NCI-H82 treated with DMSO at 0.1 percent for 48 hours (cell line): ENCODE measurements at regions not wholly inside any gene's neighbourhood (a gene's known extent, or its start where the extent isn't known, plus 50 kb on each side); places are given as distances from the start of the nearest gene placed in this dataset.

ENCODE experiments used
- DNase-seq: peaks from one replicate; lab custom pipeline; 2025; ENCODE audit not compliant: unreplicated experiment; lab: John Stamatoyannopoulos, UW

DNA sequence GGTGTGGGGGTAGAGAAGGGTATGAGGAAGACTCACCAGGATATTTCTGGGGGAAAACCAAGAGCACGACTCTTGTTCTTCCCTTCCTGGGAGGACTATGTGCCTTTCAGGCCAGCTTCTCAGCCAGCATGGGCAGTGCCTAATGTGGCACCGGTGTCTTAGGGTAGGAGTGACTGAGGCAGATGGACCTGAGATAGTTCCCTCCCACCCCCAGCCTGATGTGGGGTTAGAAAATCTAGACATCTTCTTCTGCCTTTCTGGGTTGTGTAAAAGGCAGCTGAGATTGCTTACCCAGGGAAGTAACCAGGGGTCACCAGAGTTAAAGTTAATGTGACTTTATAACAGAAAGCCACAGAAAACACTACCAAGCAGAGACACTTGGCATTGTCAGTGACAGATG is 127.3 kb downstream of the TMA16 start:
- no peak for DNase-seq

DNA sequence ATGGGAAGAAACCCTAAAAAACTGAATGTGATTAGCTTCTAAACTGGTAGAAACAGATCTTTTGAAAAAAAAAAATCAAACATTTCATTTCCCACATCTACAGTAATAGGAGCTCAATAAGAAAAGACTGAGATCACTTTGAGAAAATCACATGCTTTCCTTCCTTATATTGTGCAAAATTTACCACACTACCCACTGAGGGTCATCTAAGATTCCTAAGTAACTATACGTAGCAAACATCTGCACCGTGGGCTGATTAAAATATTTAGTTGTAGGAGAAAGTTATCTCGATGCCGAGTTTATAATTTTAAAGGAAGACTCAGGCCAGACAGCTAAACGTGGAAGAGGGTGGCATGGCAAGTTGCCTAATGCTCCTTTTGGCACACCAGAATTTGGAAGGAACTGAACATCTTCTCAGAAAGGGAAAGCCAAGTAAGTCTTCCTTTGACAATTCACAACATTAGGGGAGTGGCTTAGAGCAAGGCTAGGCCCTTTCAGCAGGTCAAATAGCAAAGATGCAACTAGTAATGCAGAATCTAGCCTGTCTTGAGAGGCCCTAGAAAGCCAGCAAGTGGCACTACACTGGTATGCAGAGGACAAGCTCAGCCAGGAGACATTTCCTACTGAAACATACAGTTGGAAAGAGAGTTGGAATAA is 128.0 kb downstream of the TMA16 start:
- DNase-seq = no peak

DNA sequence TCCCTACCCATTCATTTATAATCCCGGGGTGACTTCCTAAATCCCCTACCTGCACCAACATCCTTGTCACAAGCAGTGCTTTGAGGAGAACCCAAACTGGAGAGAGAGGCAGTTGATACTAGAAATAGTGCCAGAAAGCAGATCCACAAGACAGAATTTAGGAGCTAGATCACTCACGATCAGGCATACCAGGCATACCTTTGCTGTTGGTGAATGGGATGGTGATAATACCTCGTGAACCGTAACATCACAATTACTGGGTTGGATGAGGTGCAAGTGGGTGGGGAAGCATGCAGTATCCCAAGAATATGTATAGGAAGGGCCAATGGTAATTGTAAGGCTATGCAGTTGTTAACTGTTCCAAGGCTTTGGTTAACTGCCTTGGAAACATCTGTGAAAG is 129.3 kb downstream of the TMA16 start:
- DNase-seq = no peak

DNA sequence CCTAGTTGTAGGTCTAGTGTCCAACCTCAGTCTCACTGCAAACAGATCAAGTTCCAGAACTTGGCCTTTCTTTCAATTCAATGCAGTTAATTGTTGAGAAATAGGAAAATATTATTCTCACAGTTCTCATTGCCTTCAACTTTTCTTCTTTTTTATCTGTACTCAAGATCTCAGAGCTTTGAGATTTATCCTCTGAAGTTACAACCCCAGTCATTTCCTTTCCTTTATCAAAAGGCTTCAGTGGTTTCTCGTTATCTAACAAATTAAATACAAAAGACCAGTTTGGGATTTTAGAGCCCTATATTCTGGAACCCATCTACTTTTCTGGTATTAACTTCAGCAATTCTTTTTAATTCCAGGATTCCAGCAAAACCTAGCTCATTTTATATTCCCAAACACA is 130.2 kb downstream of the TMA16 start:
- no peak for DNase-seq

DNA sequence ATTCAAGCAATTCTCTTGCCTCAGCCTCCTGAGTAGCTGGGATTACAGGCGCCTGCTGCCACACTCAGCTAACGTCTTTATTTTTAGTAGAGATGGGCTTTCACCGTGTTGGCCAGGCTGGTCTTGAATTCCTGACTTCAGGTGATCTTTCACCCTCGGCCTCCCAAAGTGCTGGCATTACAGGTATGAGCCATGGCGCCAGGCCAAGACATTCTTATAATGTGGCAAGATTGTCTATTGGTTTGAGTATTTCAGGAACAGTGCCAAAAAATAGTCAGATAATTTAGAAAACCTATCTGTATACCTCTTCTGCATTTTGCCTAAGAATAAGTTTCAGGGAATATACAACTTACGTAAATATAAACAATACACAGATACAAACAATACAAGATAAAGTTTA is 136.8 kb downstream of the TMA16 start:
- DNase-seq = no peak

DNA sequence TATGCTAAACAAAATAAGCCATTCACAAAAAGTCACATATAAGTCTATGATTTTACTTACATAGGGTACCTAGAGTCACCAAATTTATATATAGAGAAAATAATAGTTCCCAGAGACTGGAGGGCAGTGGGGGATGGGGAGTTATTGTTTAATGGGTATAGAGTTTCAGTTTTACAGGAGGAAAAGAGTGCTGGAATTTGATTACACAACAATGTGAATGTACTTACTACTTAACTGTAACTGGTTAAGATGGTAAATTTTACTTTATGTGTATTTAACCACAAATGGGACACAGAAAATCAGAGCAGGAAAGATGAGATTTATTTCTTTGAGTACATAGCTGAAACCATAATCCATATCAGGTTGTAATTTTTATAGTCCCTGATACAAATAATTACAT is 144.4 kb downstream of the TMA16 start:
- DNase-seq = no peak

DNA sequence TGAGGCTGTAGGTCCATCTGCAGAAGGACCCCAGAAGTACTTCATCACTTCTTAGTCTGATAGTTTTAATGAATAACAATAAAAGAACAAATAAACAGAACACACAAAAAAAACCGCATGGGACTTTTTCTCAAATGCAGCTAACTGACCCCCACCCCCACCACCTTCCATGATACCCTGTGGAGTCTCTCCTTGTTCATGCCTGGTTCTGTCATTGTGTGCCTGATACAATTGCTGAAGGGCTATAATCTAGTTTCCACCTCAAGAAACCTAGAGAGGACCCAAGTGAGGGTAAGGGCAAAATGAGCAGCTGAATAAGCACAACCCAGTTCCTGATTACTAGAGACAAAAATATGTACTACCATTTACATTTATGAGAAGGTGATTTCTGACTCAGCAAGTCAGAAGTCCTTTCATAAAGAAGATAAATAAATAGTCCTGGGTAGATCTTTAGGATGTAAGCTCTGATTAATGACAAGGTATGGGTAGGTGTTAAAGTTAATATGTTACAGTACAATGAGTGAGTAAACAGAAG is 155.1 kb downstream of the TMA16 start:
- no peak for DNase-seq

DNA sequence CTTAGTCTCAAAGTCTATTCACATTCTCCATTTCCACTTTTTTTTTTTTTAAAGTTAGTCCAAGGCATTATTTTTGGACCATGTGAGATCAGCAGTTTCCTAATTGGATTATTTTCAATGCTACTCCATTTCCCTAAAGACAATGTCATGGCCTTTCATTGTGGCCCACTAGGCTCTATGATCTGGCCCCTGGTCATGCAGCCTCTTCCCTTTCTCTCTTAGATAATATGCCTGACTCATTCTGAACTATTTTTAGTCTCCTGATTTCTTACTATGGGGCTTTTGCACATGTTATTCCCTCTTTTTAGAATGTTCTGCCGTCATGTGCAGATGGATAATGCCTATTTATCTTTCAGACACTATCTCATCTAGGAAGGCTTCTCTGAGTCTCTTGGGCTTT is 157.3 kb downstream of the TMA16 start:
- no peak for DNase-seq

DNA sequence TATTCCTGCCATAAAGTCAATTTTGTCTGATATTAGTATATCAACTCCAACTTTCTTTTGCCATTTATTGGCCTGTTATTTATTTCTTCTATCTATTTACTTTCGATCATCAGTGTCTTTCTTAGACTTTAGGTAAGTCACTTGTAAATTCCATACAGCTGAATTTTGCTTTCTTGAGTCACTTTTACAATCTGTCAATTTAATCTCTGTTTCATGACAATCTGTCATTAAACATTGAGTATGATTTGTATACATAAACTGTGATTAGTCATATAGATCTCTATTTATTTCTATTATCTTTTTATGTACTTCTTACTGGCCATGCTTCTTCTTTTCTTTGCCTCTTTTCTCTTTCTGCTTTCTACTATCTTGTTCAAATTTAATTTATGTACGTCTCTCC is 160.1 kb downstream of the TMA16 start:
- DNase-seq = no peak

DNA sequence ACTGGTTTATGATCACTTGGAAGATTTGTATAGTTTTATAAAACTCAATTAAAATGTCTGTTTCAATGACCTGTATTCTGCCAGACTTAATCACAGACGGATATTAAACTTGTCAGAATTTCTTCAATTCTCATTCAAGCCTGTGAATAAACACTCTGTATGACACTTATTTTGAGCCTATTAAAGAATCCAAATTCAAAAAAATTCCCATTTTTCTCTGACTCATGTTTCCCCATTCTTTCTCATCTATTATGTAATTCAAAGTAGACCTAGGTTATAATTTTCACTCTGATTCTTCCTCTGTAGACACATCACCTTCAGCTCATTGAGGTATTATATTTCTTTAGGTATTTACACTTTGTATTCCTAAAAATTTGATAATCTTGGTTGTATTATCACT is 166.1 kb downstream of the TMA16 start:
- no peak for DNase-seq

DNA sequence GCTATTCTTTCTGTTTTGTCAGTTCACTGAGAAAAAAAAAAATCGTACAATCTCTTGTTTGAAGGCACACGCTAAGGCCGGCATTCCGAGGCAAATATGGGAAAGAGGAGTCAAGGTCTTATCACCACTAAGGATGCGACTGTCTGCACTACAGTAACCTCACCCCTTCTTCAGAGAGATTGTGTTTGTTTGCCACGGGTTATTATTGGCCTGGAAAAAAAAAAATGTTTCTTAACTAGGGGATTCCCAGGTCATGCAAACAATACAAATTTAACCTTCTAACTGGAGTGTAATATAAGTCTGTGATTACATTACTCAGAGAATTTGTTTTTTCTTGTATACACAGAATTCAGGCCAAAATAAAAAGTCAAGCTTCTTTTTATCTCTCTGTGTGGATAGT is 168.3 kb downstream of the TMA16 start:
- no peak for DNase-seq

DNA sequence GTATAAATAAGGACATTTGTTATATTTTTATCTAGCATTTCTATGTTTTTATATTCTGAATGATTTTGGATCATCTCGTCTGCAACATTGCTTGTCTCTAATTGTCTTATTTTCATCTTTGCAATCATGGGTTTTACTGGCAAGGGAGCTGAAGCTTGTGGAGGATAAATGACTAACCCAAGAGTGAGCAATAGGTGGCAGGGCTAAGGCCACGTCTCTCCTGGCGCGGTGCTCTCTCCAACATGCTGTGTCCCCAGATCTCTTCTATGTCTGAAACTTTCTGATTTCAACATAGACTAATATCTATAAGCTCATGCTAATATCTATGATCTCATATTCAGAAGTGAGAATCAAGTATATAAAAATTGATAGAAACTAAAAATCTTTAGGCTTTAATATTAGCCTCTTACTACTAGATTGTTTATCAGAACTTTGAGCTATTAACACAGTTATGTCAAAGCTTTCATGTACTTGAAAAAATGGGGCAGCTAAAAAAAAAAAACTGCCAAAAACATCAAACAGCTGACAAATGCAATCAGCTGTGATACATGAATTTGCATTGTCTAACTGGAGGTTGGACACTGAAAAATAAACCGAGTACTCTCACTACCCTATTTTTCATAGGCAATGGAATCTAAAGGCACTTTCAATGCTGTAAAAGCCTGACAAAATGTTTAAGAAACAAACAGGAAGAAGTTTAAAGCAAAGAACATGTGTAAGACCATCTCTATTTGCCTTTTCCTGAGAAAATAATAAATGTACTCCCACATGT is 169.2 kb downstream of the TMA16 start:
- no peak for DNase-seq

DNA sequence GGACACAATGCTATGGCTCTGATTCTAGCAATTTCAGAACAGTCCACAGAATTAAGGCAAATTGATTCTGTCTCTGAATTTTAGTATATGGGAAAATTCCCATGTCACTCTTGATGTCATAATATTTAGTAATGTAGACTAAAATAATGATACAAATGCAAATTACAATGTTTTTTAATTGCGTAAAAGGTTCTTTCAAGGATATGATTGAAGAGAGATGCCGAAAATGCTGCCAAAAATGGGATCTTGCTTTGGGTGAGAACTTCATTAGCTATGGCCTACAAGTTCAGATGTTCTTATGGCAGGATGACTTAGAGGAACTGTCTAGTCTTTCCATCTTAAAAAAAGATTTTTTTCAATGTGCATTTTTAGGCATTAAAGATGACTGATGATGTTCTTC is 170.6 kb downstream of the TMA16 start:
- DNase-seq = no peak

DNA sequence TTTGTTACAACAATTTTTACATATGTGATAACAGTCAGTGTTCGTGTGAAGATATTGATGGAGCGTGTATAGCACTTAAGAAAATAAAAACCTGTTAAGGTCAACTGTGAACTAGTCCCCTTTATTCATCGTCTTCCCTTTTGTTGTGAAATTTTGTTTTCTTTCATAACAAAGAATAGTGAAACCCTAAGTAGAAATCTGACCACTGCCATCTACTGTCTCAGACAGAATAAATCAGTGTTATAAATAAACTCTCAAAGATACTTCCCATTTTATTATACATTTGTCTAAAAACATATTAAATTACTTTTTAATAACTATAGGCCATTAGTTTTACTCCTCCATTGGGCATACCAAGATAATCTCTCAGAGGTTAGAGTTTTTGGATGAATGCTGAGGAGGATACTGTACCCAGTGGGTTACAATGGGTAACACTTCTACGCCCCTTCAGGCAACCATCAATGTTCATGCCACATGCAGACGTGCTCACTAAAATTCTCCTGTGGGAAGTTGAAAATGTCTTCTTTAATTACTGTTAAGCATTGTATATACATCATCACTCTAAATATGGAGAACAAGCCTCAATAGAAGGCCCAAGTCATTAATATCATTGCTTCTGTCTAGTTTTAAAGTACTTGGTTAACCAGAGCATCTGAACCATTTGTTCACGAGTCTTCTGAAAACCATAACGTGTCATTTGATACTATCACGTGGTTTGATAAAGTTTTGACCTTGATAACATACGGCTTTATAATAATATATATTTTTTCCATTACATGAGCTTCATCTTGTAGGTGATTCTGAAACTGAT is 171.2 kb downstream of the TMA16 start:
- no peak for DNase-seq

DNA sequence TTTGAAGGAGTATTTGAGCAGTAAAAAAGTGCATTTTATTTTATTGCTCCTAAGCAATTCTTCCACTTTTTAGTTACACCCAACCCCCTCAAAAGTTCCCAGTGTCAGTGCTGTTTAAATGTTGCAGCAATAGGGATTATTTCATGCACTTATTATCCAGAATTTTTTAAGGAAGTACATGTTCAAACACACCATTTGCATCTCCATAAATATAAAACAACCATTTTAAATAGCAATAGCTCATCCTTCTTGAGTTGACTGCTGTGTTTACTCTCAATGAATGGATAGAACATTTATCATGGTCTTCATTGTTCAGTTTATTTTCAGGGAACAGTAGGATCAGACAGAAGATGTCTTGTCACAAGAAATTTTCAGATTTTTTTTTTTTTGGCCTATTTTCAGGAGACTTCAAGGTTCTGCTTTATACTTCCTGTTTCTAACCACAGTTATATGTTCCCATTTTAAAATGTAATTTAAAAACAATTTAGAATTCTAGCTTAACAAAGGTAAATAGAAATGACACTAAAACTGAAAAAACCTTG is 171.9 kb downstream of the TMA16 start:
- no peak for DNase-seq

DNA sequence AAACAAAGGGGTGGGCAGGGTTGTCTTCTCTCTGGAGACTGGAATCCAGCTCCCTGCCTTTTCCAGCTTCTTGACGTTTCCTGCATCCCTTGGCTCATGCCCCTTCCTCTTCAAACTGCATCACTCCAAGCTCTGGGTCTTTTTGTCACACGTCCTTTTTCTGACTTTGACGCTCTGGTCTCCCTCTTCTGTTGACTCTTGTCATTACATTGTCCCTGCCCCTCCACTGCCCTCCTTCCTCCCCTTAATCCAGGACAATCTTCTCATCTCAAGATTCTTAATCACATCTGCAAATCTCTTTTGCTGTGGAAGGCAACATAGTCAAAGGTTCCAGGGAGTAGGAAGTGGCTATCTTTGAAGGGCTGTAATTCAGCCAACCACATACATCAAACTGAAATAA is 178.3 kb downstream of the TMA16 start:
- peak; percentile 21 for DNase-seq

DNA sequence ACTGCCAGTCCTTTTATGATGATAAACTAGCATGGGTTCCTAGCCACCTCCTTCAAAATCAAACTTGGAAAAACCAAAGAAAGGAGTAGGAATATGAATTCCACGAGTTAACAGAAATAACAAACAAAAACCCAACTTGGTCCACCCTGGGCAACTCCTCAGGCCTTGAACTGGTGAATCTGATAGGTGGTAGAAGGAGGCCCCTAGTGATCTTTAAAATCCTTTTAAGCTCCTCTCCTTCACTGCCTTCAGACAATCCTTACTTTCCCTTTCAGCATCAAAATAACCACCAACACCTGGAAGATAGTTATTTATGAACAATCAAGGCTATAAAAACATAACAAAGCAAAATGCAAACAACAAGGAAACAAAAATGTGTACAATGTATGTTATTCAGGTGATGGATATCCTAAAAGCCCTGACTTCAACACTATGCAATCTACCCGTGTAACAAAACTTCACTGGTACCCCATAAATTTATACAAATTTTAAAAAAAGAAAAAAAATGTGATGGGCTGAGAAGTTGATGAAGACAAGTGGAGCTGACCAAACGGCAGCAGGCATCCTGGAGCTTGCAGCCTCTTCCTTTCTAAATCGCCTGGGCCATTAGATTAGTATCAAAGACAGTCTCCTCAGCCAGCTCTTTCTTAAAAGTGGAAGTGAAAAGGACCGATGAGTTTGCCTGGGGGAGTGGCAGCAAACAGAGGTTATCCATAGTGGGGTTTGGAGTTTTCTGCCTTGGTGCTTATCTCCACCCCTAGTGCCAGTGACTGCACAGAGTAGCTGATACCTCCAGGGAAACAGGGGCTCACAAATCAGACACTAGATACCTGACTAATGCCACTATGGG is 179.6 kb downstream of the TMA16 start:
- DNase-seq = no peak

DNA sequence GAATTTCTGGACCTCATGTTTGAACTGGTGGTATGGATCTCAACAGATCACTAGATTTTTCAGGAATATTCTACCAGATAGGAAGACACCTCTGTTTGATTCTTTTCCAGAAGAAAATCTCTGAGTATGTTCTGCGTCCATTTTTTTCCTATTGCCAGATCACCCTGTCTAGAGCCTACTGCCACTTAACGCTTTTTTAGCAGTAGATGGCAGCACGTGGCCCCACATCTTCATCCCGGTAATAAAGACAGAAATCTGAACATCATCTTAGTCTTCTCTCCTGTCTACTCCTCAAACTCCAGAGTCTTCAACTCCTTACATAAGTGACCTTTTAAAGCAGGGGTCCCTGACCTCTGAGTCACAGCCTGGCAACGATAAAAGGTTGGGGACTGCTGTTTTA is 184.7 kb downstream of the TMA16 start:
- no peak for DNase-seq

DNA sequence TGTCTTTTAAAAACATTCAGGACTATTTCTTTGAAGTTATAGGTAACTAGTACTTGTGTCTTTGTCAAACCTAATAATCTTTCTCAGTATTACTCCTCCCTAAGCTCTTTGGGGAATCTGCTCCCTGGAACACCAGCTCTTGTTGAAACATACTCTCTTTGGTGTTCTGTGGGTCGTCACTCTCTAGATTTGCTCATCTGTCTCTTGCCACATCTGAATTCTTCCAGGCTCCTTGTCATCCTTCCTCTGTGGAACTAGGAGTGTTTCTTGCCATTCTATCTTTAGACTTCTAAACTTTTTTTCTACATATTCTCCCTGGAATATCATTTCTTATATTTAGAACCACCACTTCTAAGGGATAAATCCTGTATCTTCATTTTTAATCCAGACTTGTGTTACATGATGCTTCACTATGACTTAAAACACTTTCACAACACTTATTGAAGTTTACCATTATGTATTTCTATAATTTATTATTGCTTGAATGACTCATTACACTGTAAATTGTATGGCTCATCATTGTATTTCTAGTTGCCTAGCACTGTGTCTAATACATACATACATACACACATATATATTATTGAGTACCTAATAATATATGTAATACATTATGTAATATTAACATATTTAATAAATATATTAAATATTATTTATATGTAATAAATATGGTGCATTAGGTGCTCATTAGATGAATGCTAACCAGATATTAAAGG is 186.1 kb downstream of the TMA16 start:
- DNase-seq = no peak

DNA sequence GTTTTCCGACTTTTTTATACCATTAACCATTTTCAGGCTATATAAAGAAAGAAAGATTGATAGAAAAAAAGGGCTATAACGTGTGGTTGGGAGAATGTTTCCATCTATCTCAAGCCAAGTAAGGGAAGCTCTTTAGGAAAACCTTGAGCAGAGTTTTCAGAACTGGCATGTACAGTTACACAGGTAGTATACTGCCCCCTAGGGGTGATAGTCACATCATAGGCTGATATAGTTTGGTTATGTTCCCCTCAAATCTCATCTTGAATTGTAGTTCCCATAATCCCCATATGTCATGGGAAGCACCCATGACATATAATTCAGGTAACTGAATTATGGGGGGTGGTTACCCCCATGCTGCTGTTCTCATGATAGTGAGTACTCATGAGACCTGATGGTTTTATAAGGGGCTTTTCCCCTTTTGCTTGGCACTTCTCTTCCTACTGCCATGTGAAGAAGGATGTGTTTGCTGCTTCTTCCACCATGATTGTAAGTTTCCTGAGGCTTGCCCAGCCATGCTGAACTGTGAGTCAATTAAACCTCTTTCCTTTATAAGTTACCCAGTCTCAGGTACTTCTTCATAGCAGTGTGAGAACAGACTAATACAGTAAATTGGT is 186.8 kb downstream of the TMA16 start:
- DNase-seq = peak; percentile 21
